Spleen (tissue), 11 donors: ENCODE measurements at regions not wholly inside any gene's neighbourhood (a gene's known extent, or its start where the extent isn't known, plus 50 kb on each side); places are given as distances from the start of the nearest gene placed in this dataset.
"Not testable (repeated sequence)": the region's sequence is repeated elsewhere in the genome, so short reads cannot be mapped to it uniquely, and the experiment has no call there.

Experiments
- DNase-seq: peaks from one replicate; pipeline ENCODE4 v3.0.0-alpha.2; 2020
- H3K27ac ChIP-seq, 8 donors: fragments of 200-600 bp; sonication (generic) in 7 of 8; 1 replicate in 4 of 8; 2 replicates in 4 of 8; pipeline versions ENCODE4 v1.5.0 to v1.8.0; 2016 to 2021; ENCODE audit warnings: inconsistent platforms in 4 of 8, mild to moderate bottlenecking in 4 of 8, moderate library complexity in 1 of 8
- H3K27me3 ChIP-seq, 7 donors: fragments of 200-600 bp; sonication (generic) in 6 of 7; replicated peaks in 1 of 7; 1 replicate in 4 of 7; 2 replicates in 3 of 7; pipeline versions ENCODE4 v1.5.0 to v1.8.0; 2016 to 2021; ENCODE audit warnings: inconsistent platforms in 3 of 7, mild to moderate bottlenecking in 1 of 7
- H3K36me3 ChIP-seq, 6 donors: fragments of 200-600 bp; sonication (generic) in 5 of 6; 1 replicate in 4 of 6; 2 replicates in 2 of 6; pipeline versions ENCODE4 v1.5.0 to v1.8.0; 2016 to 2021; ENCODE audit warnings: inconsistent platforms in 2 of 6
- H3K4me1 ChIP-seq, 6 donors: fragments of 200-600 bp; sonication (generic) in 5 of 6; 1 replicate in 3 of 6; 2 replicates in 3 of 6; pipeline versions ENCODE4 v1.5.0 to v1.8.0; 2016 to 2021; ENCODE audit warnings: inconsistent platforms in 3 of 6
- H3K4me3 ChIP-seq, 8 donors: fragments of 200-600 bp; sonication (generic) in 7 of 8; 1 replicate in 4 of 8; 2 replicates in 4 of 8; pipeline versions ENCODE4 v1.5.0 to v1.8.0; 2016 to 2021; ENCODE audit warnings: inconsistent platforms in 4 of 8, mild to moderate bottlenecking in 4 of 8, moderate library complexity in 2 of 8
- H3K9me3 ChIP-seq, 8 donors: fragments of 200-600 bp; sonication (generic) in 7 of 8; 1 replicate in 4 of 8; 2 replicates in 4 of 8; pipeline versions ENCODE4 v1.5.0 to v1.8.0; 2016 to 2021; ENCODE audit warnings: inconsistent platforms in 4 of 8
- CTCF ChIP-seq, 11 experiments: fragments of 200-600 bp in 7 of 11; fragments of 450-650 bp in 4 of 11; sonication (generic) in 4 of 11; IDR thresholded peaks in 8 of 11; conservative IDR thresholded peaks in 3 of 11; 1 replicate in 7 of 11; 2 replicates in 4 of 11; pipeline versions ENCODE4 v1.4.0 to v1.8.0; 2016 to 2021; ENCODE audit warnings: antibody characterized with exemption in 11 of 11, inconsistent platforms in 4 of 11, mild to moderate bottlenecking in 1 of 11
- POLR2A ChIP-seq, 3 donors: fragments of 450-650 bp; IDR thresholded peaks; one replicate each; pipeline ENCODE4 v1.5.1; 2017; ENCODE audit warnings: antibody characterized with exemption in 3 of 3, mild to moderate bottlenecking in 1 of 3
- POLR2AphosphoS5 ChIP-seq, 3 donors: sonication (generic); formaldehyde crosslinking; IDR thresholded peaks; one replicate each; pipeline ENCODE4 v1.5.1; 2017; ENCODE audit warnings: antibody characterized with exemption in 3 of 3
- WGBS, 5 donors: extraction: QIAGEN DNeasy Blood & Tissue Kit in 3 of 5; methylation state at CpG; one replicate each; pipeline versions ENCODE4 v1.1.5 to v1.1.7; 2013 to 2018; 5-methylcytosine and 5-hydroxymethylcytosine counted together
- intact Hi-C: fragments of 100-400 bp; cut with DNase I; formaldehyde crosslinking; loops from one replicate; pipeline ENCODE4 v1.15.0; 2023; ENCODE audit warnings: low total_unique reads
- donor health status: healthy with polysubstance abuse.
- donor health status: DM: no; HTN: no; CAD: no; lungs with moderate emphysema.
- donor health status: DM: no; HTN: no; CAD: no.
- donor health status: Bipolar disorder and iron deficiency.
- donor health status: healthy.
- donor health status: DM: no; HTN: no; CAD: no.
- donor health status: DM: yes; HTN: yes; CAD: no.

- TF ChIP-seq POLR2A (IDR thresholded peaks at IDR 0.05) (no peak), POLR2AphosphoS5 (IDR thresholded peaks at IDR 0.05) (no peak), CTCF (IDR thresholded peaks at IDR 0.05 in 8 of 11, conservative IDR thresholded peaks at IDR 0.05 in 3 of 11) (no peak)
- Histone ChIP-seq H3K9me3 (peaks cover 0 to 36% (median 16%) of the 10 kb centered on the region in 8 donors), H3K4me1 (no peaks in the 10 kb centered on the region), H3K27me3 (no peaks in the 10 kb centered on the region), H3K27ac (no peak overlapping the region), H3K36me3 (no peaks in the 10 kb centered on the region), H3K4me3 (no peak overlapping the region)
- intact Hi-C loops: no loop called here
- DNase-seq: no peak
Observed at GRCh38 chr13:90648497-90648896, 699.0 kb upstream of the MIR17HG start.

GRCh38 chr13:90652036-90652435, 695.5 kb upstream of the MIR17HG start:
- no peaks in the 10 kb centered on the region for H3K36me3 ChIP-seq
- H3K4me1 ChIP-seq: no peaks in the 10 kb centered on the region
- no peak overlapping the region for H3K27ac ChIP-seq
- H3K27me3 ChIP-seq: no peaks in the 10 kb centered on the region
- no peak for DNase-seq
- intact Hi-C loops: no loop called here
- no peak for TF ChIP-seq POLR2AphosphoS5 (IDR thresholded peaks at IDR 0.05)
- no peak for TF ChIP-seq CTCF (IDR thresholded peaks at IDR 0.05 in 8 of 11, conservative IDR thresholded peaks at IDR 0.05 in 3 of 11)
- TF ChIP-seq POLR2A (IDR thresholded peaks at IDR 0.05): no peak
- H3K9me3 ChIP-seq: peaks cover 0 to 20% (median 14%) of the 10 kb centered on the region in 8 donors
- H3K4me3 ChIP-seq: no peak overlapping the region

- TF ChIP-seq POLR2A (IDR thresholded peaks at IDR 0.05): no peak
- TF ChIP-seq POLR2AphosphoS5 (IDR thresholded peaks at IDR 0.05): no peak
- no peak for TF ChIP-seq CTCF (IDR thresholded peaks at IDR 0.05 in 8 of 11, conservative IDR thresholded peaks at IDR 0.05 in 3 of 11)
- H3K27me3 ChIP-seq: no peaks in the 10 kb centered on the region
- peaks cover 0 to 40% (median 19%) of the 10 kb centered on the region in 8 donors for H3K9me3 ChIP-seq
- no peak for DNase-seq
- H3K36me3 ChIP-seq: no peaks in the 10 kb centered on the region
- no peak overlapping the region for H3K4me3 ChIP-seq
- 94 to 100% (median 97%) methylated on average over 1 of the region's 1 CpG for WGBS, 5 donors
- H3K4me1 ChIP-seq: no peaks in the 10 kb centered on the region
- intact Hi-C loops: no loop called here
- no peak overlapping the region for H3K27ac ChIP-seq
Observed at GRCh38 chr13:90654970-90655369, 692.5 kb upstream of the MIR17HG start.

- H3K4me3 ChIP-seq, intact Hi-C loops, H3K36me3 ChIP-seq, DNase-seq, H3K27me3 ChIP-seq, H3K4me1 ChIP-seq, H3K27ac ChIP-seq: not testable (repeated sequence)
- WGBS, 5 donors: 91 to 97% (median 93%) methylated on average over 13 to 14 of the region's 14 CpGs
- peaks cover 0 to 21% (median under 1%) of the 10 kb centered on the region in 8 donors for H3K9me3 ChIP-seq
Observed at GRCh38 chr13:90664200-90664599, 683.3 kb upstream of the MIR17HG start.

GRCh38 chr13:90673746-90674145, 673.7 kb upstream of the MIR17HG start:
- intact Hi-C loops: no loop called here

More at GRCh38 chr13:90673746-90674145, 673.7 kb upstream of the MIR17HG start:
- H3K4me1 ChIP-seq: no peaks in the 10 kb centered on the region
- DNase-seq: no peak
- no peaks in the 10 kb centered on the region for H3K27me3 ChIP-seq
- 71 to 88% (median 84%) methylated on average over 1 of the region's 1 CpG for WGBS, 5 donors
- H3K9me3 ChIP-seq: no peaks in the 10 kb centered on the region
- TF ChIP-seq CTCF (IDR thresholded peaks at IDR 0.05 in 8 of 11, conservative IDR thresholded peaks at IDR 0.05 in 3 of 11) (no peak), POLR2A (IDR thresholded peaks at IDR 0.05) (no peak), POLR2AphosphoS5 (IDR thresholded peaks at IDR 0.05) (no peak)
- no peaks in the 10 kb centered on the region for H3K36me3 ChIP-seq
- no peak overlapping the region for H3K27ac ChIP-seq
- no peak overlapping the region for H3K4me3 ChIP-seq
